ENCODE measurements at regions not wholly inside any gene's neighbourhood (a gene's known extent, or its start where the extent isn't known, plus 50 kb on each side); places are given as distances from the start of the nearest gene placed in this dataset.
"Not testable (repeated sequence)": the region's sequence is repeated elsewhere in the genome, so short reads cannot be mapped to it uniquely, and the experiment has no call there.

- no peak for DNase-seq
Measured at GRCh38 chr3:21017115-21017852, 733.7 kb downstream of the ZNF385D start.

- no peak for DNase-seq
Measured at GRCh38 chr3:21013566-21013965, 737.4 kb downstream of the ZNF385D start.

GRCh38 chr3:20999661-21000060, 751.3 kb downstream of the ZNF385D start:
- no peak for DNase-seq

- no peak for DNase-seq
Measured at GRCh38 chr3:20997183-20997582, 753.8 kb downstream of the ZNF385D start.

GRCh38 chr3:20990896-20991295, 760.1 kb downstream of the ZNF385D start:
- no peak for DNase-seq

GRCh38 chr3:20989653-20990052, 761.4 kb downstream of the ZNF385D start:
- not testable (repeated sequence) for DNase-seq

GRCh38 chr3:20984594-20985205, 766.3 kb downstream of the ZNF385D start:
- DNase-seq = no peak

- no peak for DNase-seq
Measured at GRCh38 chr3:20975188-20975651, 775.8 kb downstream of the ZNF385D start.

- no peak for DNase-seq
Measured at GRCh38 chr3:20974396-20974795, 776.6 kb downstream of the ZNF385D start.

- not testable (repeated sequence) for DNase-seq
Measured at GRCh38 chr3:20970807-20971206, 780.2 kb downstream of the ZNF385D start.

GRCh38 chr3:20967485-20967884, 781.5 kb upstream of the SGO1 start:
- not testable (repeated sequence) for DNase-seq

- DNase-seq = no peak
Measured at GRCh38 chr3:20958161-20958560, 772.2 kb upstream of the SGO1 start.

- DNase-seq = no peak
Measured at GRCh38 chr3:20945892-20946291, 759.9 kb upstream of the SGO1 start.

GRCh38 chr3:20935791-20936190, 749.8 kb upstream of the SGO1 start:
- no peak for DNase-seq

- no peak for DNase-seq
Measured at GRCh38 chr3:20931834-20932233, 745.8 kb upstream of the SGO1 start.

- no peak for DNase-seq
Measured at GRCh38 chr3:20930034-20930433, 744.0 kb upstream of the SGO1 start.

- DNase-seq = no peak
Measured at GRCh38 chr3:20924646-20925385, 738.8 kb upstream of the SGO1 start.

GRCh38 chr3:20921112-20921511, 735.1 kb upstream of the SGO1 start:
- not testable (repeated sequence) for DNase-seq

GRCh38 chr3:20916951-20917606, 731.1 kb upstream of the SGO1 start:
- no peak for DNase-seq

GRCh38 chr3:20914310-20914709, 728.3 kb upstream of the SGO1 start:
- no peak for DNase-seq

- DNase-seq = no peak
Measured at GRCh38 chr3:20912406-20912805, 726.4 kb upstream of the SGO1 start.

- no peak for DNase-seq
Measured at GRCh38 chr3:20909511-20909910, 723.5 kb upstream of the SGO1 start.

GRCh38 chr3:20905210-20905805, 719.3 kb upstream of the SGO1 start:
- DNase-seq = no peak
